HG03442 (cell line): ENCODE measurements at regions not wholly inside any gene's neighbourhood (a gene's known extent, or its start where the extent isn't known, plus 50 kb on each side); places are given as distances from the start of the nearest gene placed in this dataset.
"Not testable (repeated sequence)": the region's sequence is repeated elsewhere in the genome, so short reads cannot be mapped to it uniquely, and the experiment has no call there.

Experiments
- ATAC-seq: cut with Tn5 transposase; IDR thresholded peaks from one replicate; pipeline ENCODE4 v1.9.1; 2021; ENCODE audit warnings: mild to moderate bottlenecking, moderate library complexity; ENCODE audit not compliant: unreplicated experiment

GRCh38 chr6:85771925-85772430 is 129.3 kb upstream of the SYNCRIP start:
- no peak for ATAC-seq

DNA sequence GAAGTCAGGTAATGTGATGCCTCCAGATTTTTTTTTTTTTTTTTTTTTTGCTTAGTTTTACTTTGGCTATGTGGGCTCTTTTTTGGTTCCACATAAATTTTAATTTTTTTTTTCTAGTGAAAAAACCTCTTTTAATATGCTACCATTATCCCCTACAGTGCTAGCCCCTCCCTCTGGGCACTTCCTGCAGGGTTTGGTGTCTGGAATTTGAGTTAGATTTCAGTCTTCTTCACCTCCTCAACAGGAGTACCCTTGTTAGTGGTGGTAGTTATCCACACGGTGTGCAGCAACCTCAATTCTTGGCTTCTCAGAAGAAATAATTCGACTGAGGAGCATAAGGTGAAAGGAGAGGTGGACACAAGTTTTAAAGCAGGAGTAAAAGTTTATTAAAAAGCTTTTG is 128.8 kb upstream of the SYNCRIP start:
- ATAC-seq, result no peak

DNA sequence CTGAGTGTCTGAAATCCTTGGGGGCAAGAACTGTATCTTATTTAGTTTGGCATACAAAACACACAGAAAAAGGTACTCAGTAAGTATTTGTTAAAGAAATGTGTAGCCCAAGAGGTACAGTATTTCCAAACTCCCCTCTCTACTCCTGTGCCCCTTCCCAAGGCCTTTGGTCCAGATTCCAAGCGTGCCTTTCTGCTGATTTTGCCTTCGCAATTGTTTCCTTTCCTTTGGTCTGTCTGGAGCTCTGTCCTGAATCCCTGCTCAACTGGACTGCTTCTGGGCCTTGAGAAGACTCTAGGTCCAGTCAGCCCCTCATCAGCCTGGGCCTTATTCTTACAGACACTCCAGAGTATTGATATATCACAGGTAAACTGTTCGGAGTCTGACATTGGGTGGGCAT is 122.2 kb upstream of the SYNCRIP start:
- ATAC-seq, result no peak

GRCh38 chr6:85756982-85757381 is 114.3 kb upstream of the SYNCRIP start:
- ATAC-seq, result no peak

- ATAC-seq, result no peak
Measured at GRCh38 chr6:85754894-85755293, 112.2 kb upstream of the SYNCRIP start.

DNA sequence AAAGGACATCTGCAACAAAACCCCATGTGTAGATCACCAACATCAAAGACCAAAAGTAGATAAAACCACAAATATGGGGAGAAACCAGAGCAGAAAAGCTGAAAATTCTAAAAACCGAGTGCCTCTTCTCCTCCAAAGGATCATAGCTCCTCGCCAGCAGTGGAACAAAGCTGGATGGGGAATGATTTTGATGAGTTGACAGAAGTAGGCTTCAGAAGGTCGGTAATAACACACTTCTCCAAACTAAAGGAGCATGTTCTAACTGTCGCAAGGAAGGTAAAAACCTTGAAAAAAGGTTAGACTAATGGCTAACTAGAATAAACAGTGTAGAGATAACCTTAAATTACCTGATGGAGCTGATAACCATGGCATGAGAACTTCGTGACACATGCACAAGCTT is 109.9 kb upstream of the SYNCRIP start:
- no peak for ATAC-seq

DNA sequence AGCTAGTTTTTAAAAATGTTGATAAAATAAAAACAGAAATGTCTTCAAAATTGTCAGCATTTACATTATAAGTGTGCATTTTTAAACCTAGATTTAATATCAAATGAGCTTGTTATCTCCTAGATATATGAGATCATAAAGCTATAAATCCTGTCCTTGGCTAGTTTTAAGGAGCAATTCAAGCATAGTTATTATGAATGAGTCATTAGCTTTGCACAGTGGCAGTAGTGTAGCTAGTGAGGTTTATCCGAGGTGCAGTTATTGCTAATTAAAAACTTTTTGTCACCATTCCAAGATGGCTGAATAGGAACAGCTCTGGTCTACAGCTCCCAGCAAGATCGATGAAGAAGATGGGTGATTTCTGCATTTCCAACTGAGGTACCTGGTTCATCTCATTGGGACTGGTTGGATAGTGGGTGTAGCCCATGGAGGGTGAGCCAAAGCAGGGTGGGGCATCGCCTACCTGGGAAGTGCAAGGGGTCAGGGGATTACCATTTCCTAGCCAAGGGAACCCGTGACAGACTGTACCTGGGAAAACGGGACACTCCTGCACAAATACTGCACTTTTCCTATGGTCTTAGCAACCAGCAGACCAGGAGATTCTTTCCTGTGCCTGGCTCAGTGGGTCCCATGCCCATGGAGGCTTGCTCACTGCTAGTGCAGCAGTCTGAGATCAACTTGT is 108.8 kb upstream of the SYNCRIP start:
- no peak for ATAC-seq

- not testable (repeated sequence) for ATAC-seq
Measured at GRCh38 chr6:85750146-85750545, 107.5 kb upstream of the SYNCRIP start.

GRCh38 chr6:85749236-85749635 is 106.5 kb upstream of the SYNCRIP start:
- no peak for ATAC-seq

DNA sequence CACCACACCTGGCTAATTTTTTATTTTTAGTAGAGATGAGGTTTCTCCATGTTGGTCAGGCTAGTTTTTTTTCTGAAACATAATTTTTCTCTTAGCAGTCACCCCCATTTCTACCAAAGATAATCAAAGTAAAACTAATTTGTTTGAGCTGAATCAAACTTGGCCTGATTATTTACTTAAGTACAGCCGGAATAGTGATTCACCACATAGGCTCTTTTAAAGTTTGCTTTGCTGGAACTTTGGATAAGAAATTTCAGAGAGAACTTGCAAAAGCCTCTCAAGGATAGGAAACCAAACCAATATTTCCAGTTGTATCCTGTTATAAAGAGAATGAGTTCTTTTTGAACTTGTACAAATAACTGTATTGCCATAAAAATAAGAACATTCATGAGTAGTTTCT is 105.0 kb upstream of the SYNCRIP start:
- ATAC-seq, result no peak

- no peak for ATAC-seq
Measured at GRCh38 chr6:85747093-85747492, 104.4 kb upstream of the SYNCRIP start.

DNA sequence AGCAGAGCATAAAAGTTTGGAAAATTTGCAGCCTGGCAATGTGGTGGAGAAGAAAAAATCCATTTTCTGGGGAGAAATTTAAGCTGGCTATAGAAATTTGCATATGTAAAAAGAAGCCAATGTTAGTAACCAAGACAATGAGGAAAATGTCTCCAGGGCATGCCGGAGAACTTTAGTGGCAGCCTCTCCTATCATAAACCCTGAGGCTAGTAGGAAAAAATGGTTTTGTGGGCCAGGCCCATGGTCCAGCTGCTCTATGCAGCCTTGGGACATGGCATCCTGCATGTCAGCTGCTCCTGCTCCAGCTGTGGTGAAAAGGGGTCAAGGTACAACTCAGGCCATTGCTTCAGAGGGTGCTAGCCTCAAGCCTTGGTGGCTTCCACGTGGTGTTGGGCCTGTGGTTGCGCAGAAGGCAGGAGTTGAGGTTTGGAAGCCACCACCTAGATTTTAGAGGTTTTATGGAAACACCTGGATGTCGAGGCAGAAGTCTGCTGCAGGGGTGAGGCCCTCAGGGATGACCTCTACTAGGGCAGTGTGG is 101.8 kb upstream of the SYNCRIP start:
- ATAC-seq, result no peak

DNA sequence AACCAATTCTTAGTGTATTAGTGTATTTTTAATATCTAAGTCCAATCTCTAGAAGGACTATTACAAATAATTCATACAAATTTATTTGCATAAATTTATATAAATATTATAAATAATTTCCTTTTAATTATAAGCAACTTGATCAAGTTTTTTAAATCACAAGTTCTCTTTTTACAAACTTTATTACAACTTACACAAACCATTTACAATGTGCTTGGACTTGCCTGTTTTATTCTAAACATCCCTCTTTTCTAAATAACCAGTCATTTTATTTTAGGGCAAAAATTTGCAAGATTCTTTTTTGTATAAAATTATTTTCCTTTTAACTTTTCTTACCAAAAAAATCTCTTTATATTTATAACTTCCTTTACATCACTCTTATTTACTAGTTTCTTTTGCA is 83.5 kb upstream of the SYNCRIP start:
- ATAC-seq, result no peak

- no peak for ATAC-seq
Measured at GRCh38 chr6:85715797-85716196, 73.1 kb upstream of the SYNCRIP start.

GRCh38 chr6:85714893-85715530 is 72.3 kb upstream of the SYNCRIP start:
- no peak for ATAC-seq

DNA sequence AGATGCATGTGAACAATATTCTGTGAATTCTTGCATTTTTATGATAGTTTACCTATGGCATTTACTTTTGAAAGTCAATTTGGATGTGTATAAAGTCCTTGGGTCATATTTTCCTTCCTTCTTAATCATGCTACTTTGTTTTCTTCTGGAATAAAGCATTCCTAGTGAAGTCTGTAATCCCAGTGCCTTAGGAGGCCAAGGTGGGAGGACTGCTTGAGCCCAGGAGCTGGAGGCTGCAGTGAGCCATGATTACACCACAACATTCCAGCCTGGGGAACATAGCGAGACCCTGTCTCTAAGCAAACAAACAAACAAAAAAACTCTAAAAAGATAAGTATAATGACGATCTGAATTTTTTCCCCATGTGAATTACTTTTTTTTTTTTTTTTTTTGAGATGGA is 69.7 kb upstream of the SYNCRIP start:
- ATAC-seq, result no peak

DNA sequence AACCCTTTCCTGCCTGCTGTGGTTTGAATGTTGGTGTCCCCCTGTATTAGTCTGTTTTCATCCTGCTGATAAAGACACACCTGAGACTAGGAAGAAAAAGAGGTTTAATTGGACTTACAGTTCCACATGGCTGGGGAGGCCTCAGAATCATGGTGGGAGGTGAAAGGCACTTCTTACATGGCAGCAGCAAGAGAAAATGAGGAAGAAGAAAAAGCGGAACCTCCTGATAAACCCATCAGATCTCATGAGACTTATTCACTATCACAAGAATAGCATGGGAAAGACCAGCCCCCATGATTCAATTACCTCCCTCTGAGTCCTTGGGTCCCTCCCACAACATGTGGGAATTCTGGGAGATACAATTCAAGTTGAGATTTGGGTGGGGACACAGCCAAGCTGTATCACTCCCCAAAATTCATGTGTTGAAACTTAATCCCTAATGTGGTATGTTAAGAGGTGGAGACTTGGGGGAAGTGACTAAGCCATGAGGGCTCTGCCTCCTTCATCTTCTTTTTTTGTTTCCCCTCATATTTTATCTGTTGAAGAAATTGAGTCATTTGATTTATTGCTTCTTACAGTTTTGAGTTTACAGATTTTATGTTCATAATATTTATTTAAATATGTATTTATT is 64.9 kb upstream of the SYNCRIP start:
- not testable (repeated sequence) for ATAC-seq

- no peak for ATAC-seq
Measured at GRCh38 chr6:85706272-85706671, 63.6 kb upstream of the SYNCRIP start.

- no peak for ATAC-seq
Measured at GRCh38 chr6:85705220-85705619, 62.5 kb upstream of the SYNCRIP start.

- ATAC-seq, result no peak
Measured at GRCh38 chr6:85703406-85703805, 60.7 kb upstream of the SYNCRIP start.
